SK-N-SH treated with all-trans-retinoic acid at 6 μM for 48 hours (cell line): ENCODE measurements at regions not wholly inside any gene's neighbourhood (a gene's known extent, or its start where the extent isn't known, plus 50 kb on each side); places are given as distances from the start of the nearest gene placed in this dataset.

ENCODE experiments used
- ATAC-seq: fragments of 200-7000 bp; cut with Tn5 transposase; 3 replicates; pipeline ENCODE4 v1.9.1; 2020; ENCODE audit warnings: mild to moderate bottlenecking, moderate library complexity
- ARNTL ChIP-seq: fragments of 450-650 bp; formaldehyde crosslinking; IDR thresholded peaks from 2 replicates; pipeline ENCODE4 v1.5.0; 2020; ENCODE audit warnings: low read depth, mild to moderate bottlenecking, moderate library complexity, borderline replicate concordance
- BACH2 ChIP-seq: fragments of 250-450 bp; sonication (Bioruptor Pico); IDR thresholded peaks from 2 replicates; pipeline ENCODE4 v1.9.0; 2021; ENCODE audit warnings: mild to moderate bottlenecking, borderline replicate concordance
- CREB5 ChIP-seq: fragments of 250-450 bp; sonication (Bioruptor Pico); IDR thresholded peaks from 2 replicates; pipeline ENCODE4 v1.5.1; 2020; ENCODE audit warnings: low read depth, mild to moderate bottlenecking, moderate library complexity
- CSDC2 ChIP-seq: fragments of 250-450 bp; sonication (Bioruptor Pico); IDR thresholded peaks from 2 replicates; pipeline ENCODE4 v1.5.0; 2020; ENCODE audit warnings: mild to moderate bottlenecking, moderate library complexity
- CSRNP3 ChIP-seq: fragments of 250-450 bp; sonication (Bioruptor Pico); IDR thresholded peaks from 2 replicates; pipeline ENCODE4 v1.5.1; 2021; ENCODE audit warnings: mild to moderate bottlenecking, moderate library complexity
- ESRRG ChIP-seq: fragments of 250-450 bp; sonication (Bioruptor Pico); IDR thresholded peaks from 2 replicates; pipeline ENCODE4 v1.6.1; 2021; ENCODE audit warnings: mild to moderate bottlenecking
- GLIS3 ChIP-seq: fragments of 250-450 bp; sonication (Bioruptor Pico); IDR thresholded peaks from 2 replicates; pipeline ENCODE4 v1.5.0; 2020; ENCODE audit warnings: mild to moderate bottlenecking, moderate library complexity
- ISL1 ChIP-seq: fragments of 250-450 bp; sonication (Bioruptor Pico); IDR thresholded peaks from 2 replicates; pipeline ENCODE4 v2.1.2; 2022; ENCODE audit warnings: mild to moderate bottlenecking, moderate library complexity
- OSR1 ChIP-seq: fragments of 250-450 bp; sonication (Bioruptor Pico); IDR thresholded peaks from 2 replicates; pipeline ENCODE4 v1.8.0; 2022; ENCODE audit warnings: moderate library complexity, mild to moderate bottlenecking, inconsistent platforms
- PATZ1 ChIP-seq: fragments of 250-450 bp; sonication (Bioruptor Pico); IDR thresholded peaks from 2 replicates; pipeline ENCODE4 v1.8.0; 2020; ENCODE audit warnings: mild to moderate bottlenecking, moderate library complexity, borderline replicate concordance
- POU6F1 ChIP-seq: fragments of 250-450 bp; sonication (Bioruptor Pico); IDR thresholded peaks from 2 replicates; pipeline ENCODE4 v1.8.0; 2021; ENCODE audit warnings: low read depth, mild to moderate bottlenecking, moderate library complexity, borderline replicate concordance
- PPARA ChIP-seq: fragments of 250-450 bp; sonication (Bioruptor Pico); IDR thresholded peaks from 2 replicates; pipeline ENCODE4 v1.5.0; 2020; ENCODE audit warnings: mild to moderate bottlenecking, borderline replicate concordance
- RARB ChIP-seq: fragments of 250-450 bp; sonication (Bioruptor Pico); IDR thresholded peaks from 2 replicates; pipeline ENCODE4 v1.8.0; 2021; ENCODE audit warnings: mild to moderate bottlenecking, moderate library complexity
- SNAI2 ChIP-seq: fragments of 250-450 bp; sonication (Bioruptor Pico); IDR thresholded peaks from 2 replicates; pipeline ENCODE4 v1.5.0; 2020; ENCODE audit warnings: mild to moderate bottlenecking, moderate library complexity
- TCF4 ChIP-seq: fragments of 250-450 bp; sonication (Bioruptor Pico); IDR thresholded peaks from 2 replicates; pipeline ENCODE4 v1.8.0; 2021; ENCODE audit warnings: mild to moderate bottlenecking, moderate library complexity, borderline replicate concordance
- TOX ChIP-seq: fragments of 250-450 bp; sonication (Bioruptor Pico); IDR thresholded peaks from 2 replicates; pipeline ENCODE4 v1.8.0; 2021; ENCODE audit warnings: mild to moderate bottlenecking, moderate library complexity, borderline replicate concordance
- TSHZ2 ChIP-seq: fragments of 250-450 bp; sonication (Bioruptor Pico); IDR thresholded peaks from 2 replicates; pipeline ENCODE4 v1.5.0; 2020; ENCODE audit warnings: mild to moderate bottlenecking, moderate library complexity
- ZFP3 ChIP-seq: fragments of 250-450 bp; sonication (Bioruptor Pico); IDR thresholded peaks from 2 replicates; pipeline ENCODE4 v1.5.0; 2020; ENCODE audit warnings: mild to moderate bottlenecking, moderate library complexity
- ZFP30 ChIP-seq: fragments of 450-650 bp; formaldehyde crosslinking; IDR thresholded peaks from 2 replicates; pipeline ENCODE4 v1.5.0; 2022; ENCODE audit warnings: mild to moderate bottlenecking, moderate library complexity
- ZNF565 ChIP-seq: fragments of 450-650 bp; formaldehyde crosslinking; conservative IDR thresholded peaks from 2 replicates; pipeline ENCODE4 v1.5.0; 2020; ENCODE audit warnings: low read depth, mild to moderate bottlenecking, moderate library complexity
- ZNF70 ChIP-seq: fragments of 450-650 bp; formaldehyde crosslinking; IDR thresholded peaks from 2 replicates; pipeline ENCODE4 v1.5.0; 2020; ENCODE audit warnings: mild to moderate bottlenecking, moderate library complexity
- ZNF8 ChIP-seq: fragments of 450-650 bp; formaldehyde crosslinking; IDR thresholded peaks from 2 replicates; pipeline ENCODE4 v1.5.0; 2020; ENCODE audit warnings: mild to moderate bottlenecking, moderate library complexity

- ATAC-seq: no peak
- TF ChIP-seq TSHZ2 (CRISPR knock-in tag) (no peak), CREB5 (CRISPR knock-in tag) (no peak), ZNF8 (no peak), SNAI2 (no peak), ZFP3 (CRISPR knock-in tag) (no peak), ARNTL (no peak), TOX (CRISPR knock-in tag) (no peak), ZNF565 (CRISPR knock-in tag) (no peak), ESRRG (CRISPR knock-in tag) (no peak), POU6F1 (CRISPR knock-in tag) (no peak), GLIS3 (CRISPR knock-in tag) (no peak)
These were observed 212.6 kb upstream of the HABP2 start for GRCh38 chr10:113340282-113340681.

GRCh38 chr10:113341138-113341537, 211.7 kb upstream of the HABP2 start:
- TF ChIP-seq ZFP3 (CRISPR knock-in tag): no peak
- TF ChIP-seq CREB5 (CRISPR knock-in tag): no peak
- no peak for TF ChIP-seq ZFP30 (CRISPR knock-in tag)
- no peak for TF ChIP-seq ARNTL
- TF ChIP-seq TCF4 (CRISPR knock-in tag): no peak
- no peak for ATAC-seq

GRCh38 chr10:113345826-113346624, 206.8 kb upstream of the HABP2 start:
- no peak for ATAC-seq
- no peak for TF ChIP-seq PPARA (CRISPR knock-in tag)
- TF ChIP-seq ZNF8: no peak
- no peak for TF ChIP-seq CSDC2 (CRISPR knock-in tag)
- no peak for TF ChIP-seq ZFP3 (CRISPR knock-in tag)
- TF ChIP-seq RARB (CRISPR knock-in tag): no peak
- TF ChIP-seq GLIS3 (CRISPR knock-in tag): no peak
- no peak for TF ChIP-seq ARNTL
- no peak for TF ChIP-seq ZNF70 (CRISPR knock-in tag)
- TF ChIP-seq ESRRG (CRISPR knock-in tag): no peak
- TF ChIP-seq PATZ1: no peak
- no peak for TF ChIP-seq OSR1 (CRISPR knock-in tag)
- no peak for TF ChIP-seq TCF4 (CRISPR knock-in tag)
- TF ChIP-seq TSHZ2 (CRISPR knock-in tag): no peak
- TF ChIP-seq BACH2 (CRISPR knock-in tag): no peak
- TF ChIP-seq ZNF565 (CRISPR knock-in tag): no peak
- TF ChIP-seq CSRNP3: no peak
- TF ChIP-seq ISL1 (CRISPR knock-in tag): no peak
- TF ChIP-seq CREB5 (CRISPR knock-in tag): no peak
